DMS53 treated with DMSO at 0.1 percent for 48 hours (cell line): ENCODE measurements at regions not wholly inside any gene's neighbourhood (a gene's known extent, or its start where the extent isn't known, plus 50 kb on each side); places are given as distances from the start of the nearest gene placed in this dataset.
"Not testable (repeated sequence)": the region's sequence is repeated elsewhere in the genome, so short reads cannot be mapped to it uniquely, and the experiment has no call there.

ENCODE experiments used
- DNase-seq: peaks from one replicate; lab custom pipeline; 2025; ENCODE audit not compliant: unreplicated experiment; lab: John Stamatoyannopoulos, UW

DNA sequence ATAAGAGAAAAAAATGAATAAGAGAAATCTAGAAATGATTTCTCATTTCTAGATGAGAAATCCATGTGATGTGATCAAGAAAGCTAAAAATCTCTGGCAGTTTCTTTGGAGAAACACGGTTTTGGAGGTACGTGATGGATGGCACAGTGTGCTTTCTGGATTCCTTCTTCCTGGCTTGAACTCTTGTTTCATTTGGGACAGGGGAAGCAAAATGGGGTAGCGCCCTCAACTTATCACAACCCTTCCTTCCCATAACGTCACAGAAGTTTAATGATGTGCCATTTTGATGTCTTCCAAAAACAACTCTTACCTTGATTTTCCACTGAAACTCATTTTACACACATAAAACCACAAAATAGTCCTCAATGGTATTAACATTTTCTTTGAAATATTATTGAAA, 1037.3 kb downstream of the ROBO2 start:
- DNase-seq, result no peak

GRCh38 chr3:78077842-78078241, 1037.9 kb downstream of the ROBO2 start:
- no peak for DNase-seq

DNA sequence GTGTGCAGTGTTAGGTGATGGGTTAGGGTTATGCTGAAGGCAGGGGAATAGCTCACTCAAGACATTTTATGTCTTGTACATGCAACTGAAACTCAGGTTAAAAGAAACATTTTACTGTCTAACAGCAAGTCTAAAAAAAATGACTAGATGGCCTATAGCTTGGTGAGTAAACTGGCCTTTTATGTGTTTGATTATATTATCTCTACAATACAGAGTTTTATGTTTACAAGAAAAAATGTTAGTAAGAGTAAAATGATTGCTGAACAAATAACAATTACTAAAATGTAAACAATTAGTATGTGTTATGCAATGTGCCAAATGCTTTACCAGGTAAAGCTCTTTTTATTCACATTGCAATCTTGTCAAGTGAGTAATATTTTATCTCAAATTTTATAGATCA, 1039.6 kb downstream of the ROBO2 start:
- no peak for DNase-seq

DNA sequence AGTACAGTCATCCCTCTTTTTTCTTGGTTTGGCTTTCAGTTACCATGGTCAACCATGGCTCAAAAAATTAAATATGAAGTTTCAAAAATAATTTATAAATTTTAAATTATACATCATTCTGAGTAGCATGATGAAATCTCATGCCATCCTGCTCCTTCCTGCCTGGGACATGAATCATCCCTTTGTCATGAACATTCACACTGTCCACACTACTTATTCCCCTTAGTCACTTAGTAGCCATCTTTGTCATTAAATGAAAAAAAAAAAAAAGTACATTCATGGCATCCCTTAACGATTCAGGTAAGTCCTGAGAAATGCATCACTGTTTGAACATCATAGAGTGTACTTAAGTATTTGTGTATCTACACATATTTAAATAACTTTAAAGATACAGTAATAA, 1046.3 kb downstream of the ROBO2 start:
- DNase-seq, result no peak

GRCh38 chr3:78087134-78087533, 1047.2 kb downstream of the ROBO2 start:
- DNase-seq, result no peak

DNA sequence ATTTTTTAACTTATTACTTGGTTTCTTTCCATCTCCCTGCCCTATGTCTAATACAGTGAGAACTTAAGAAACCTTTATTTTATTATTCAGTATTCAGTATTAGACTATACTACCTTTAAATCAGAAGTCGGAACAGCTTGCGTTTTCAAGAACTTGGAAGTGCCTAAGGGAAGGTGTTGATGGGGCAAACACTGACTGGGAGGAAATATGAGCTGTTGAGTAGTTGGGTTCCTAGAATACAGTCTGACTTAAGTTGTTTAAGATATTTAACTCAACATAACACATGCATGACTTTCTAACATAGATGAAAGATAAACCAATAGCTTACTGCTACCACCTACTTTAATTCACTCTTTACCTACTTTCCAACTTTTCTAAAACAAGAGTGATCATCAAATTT, 1048.1 kb downstream of the ROBO2 start:
- no peak for DNase-seq

GRCh38 chr3:78090382-78090781, 1050.5 kb downstream of the ROBO2 start:
- no peak for DNase-seq

- no peak for DNase-seq
These were observed 1051.7 kb downstream of the ROBO2 start for GRCh38 chr3:78091478-78092119.

DNA sequence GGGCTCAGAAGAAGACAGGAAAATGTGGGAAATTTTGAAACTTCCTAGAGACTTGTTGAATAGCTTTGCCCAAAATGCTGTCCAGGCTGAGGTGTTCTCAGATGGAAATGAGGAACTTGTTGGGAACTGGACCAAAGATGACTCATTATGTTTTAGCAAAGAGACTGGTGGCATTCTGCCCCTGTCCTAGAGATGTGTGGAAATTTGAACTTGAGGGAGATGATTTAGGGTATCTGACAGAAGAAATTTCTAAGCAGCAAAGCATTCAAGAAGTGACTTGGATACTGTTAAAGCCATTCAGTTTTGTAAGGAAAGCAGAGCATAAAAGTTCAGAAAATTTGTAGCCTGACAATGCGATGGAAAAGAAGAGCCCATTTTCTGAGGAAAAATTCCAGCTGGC, 1052.7 kb downstream of the ROBO2 start:
- DNase-seq, result not testable (repeated sequence)

GRCh38 chr3:78096488-78097255, 1056.8 kb downstream of the ROBO2 start:
- no peak for DNase-seq

GRCh38 chr3:78098367-78098766, 1058.5 kb downstream of the ROBO2 start:
- DNase-seq, result no peak

GRCh38 chr3:78101384-78101783, 1061.5 kb downstream of the ROBO2 start:
- DNase-seq, result no peak

DNA sequence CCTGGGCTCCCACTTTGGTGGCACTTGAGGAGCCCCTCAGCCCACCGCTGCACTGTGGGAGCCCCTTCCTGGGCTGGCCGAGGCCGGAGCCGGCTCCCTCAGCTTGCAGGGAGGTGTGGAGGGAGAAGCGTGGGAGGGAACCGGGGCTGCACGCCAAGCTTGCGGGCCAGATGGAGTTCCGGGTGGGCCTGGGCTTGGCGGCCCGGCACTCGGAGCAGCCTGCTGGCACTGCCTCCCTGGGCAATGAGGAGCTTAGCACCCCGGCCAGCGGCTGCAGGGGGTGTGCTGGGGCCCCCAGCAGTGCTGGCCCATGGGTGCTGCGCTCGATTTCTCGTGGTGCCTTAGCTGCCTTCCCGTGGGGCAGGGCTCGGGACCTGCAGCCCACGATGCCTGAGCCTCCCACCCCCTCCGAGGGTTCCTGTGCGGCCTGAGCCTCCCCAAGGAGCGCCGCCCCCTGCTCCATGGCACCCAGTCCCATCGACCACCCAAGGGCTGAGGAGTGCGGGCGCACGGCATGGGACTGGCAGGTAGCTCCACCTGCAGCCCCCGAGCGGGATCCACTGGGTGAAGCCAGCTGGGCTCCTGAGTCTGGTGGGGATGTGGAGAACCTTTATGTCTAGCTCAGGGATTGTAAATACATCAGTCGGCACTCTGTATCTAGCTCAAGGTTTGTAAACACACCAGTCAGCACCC, 1068.5 kb downstream of the ROBO2 start:
- DNase-seq, result not testable (repeated sequence)

DNA sequence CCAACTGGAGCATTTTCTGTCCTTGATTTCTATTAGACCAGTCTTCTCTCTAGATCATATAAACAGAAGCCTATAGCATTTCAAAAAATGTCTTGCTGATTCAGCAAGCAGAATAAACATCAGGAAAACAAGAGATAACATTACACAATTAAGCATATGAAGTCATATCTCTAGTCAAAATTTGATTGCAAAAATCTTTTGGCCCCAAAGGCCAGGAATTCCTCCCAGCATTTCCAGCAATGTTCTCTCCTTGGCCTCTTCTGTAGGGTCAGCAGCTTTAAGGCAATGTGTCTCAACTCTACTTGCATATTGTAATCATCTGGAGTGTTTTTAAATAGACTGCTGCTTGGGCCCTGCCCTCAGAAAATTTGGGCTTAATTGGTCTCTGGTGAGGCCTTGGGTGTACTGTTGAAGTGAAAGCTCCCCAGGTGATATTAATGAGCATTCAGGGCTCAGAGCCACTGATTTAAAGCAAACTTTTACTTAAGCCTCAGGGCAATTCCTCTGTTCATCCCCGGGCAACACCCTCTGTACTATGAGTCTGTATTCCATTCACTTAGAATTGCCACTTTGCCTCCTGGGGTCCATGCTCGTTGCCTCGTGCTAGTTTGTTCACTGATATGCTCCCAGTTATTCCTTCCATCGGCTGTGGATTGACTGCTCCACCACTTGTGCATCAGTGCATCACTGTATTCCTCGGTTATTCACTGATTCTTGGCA, 1072.6 kb downstream of the ROBO2 start:
- DNase-seq, result no peak

DNA sequence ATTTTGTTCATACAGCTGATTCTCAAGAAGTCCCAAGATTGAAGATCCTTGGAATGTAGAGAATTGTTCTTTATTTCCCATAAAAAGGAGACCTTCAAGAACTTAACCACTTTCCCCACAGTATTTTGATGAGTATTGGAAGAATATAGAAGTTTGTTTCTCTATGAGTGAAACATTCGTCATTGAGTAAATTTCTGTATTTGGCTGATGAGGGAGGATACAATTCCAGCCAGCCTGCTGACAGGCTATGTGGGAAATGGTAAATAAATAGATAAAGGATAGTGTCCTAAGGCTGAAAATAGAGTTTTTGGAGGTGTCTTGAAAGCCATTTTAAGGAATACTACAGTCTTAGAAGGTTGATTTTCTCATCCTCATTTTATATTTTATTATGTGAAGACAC, 1076.1 kb downstream of the ROBO2 start:
- DNase-seq, result no peak

DNA sequence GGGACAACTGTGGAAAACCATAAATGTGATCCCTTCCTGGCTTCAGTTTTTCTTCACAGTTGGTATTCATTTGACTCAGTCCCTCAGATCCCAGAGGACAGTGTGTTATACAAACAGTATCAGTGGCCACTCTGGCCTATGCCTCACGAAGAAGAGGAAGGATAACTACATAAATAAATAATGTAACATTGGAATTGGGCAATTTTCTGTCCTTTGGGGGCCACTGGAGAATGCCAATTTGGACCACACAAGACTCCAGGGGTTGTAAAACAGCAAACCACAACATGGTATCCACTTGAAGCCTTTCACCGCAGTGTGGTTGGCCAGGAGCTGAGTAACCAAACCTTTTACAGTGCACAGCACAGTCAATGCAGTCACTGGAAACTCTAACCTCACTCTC, 1077.0 kb downstream of the ROBO2 start:
- no peak for DNase-seq

GRCh38 chr3:78123058-78123457, 1083.2 kb downstream of the ROBO2 start:
- no peak for DNase-seq

DNA sequence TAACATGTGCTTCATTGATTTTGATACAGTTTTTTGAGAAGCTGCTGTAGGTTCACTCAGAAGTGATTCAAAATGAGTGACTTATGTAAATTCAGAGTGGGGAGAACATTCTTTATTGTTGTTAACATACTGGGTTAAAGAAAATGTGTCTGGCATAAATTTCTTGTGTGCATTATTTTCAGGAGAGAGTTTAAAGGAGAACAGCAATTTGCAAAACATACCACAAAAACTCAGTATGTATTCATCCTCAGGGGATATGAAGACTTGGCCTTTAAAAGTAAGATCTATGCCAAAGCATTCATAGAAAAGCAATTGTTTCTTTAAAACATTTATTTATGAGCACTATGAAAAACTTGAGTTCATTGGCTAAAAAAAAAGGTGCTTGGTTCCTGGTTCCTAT, 1089.8 kb downstream of the ROBO2 start:
- DNase-seq, result no peak

GRCh38 chr3:78130741-78131290, 1090.9 kb downstream of the ROBO2 start:
- no peak for DNase-seq

DNA sequence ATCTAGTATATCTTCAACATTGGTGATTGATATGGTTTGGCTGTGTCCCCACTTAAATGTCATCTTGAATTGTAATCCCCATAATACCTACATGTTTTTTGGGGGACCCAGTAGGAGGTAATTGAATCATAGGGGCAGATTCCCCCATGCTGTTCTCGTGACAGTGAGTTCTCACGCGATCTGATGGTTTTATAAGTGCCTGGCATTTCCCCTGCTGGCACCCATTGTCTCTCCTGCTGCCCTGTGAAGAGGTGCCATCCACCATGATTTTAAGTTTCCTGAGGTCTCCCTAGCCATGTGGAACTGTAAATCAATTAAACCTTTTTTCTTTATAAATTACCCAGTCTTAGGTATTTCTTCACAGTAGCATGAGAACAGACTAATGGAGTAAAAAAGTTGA, 1094.6 kb downstream of the ROBO2 start:
- DNase-seq, result no peak

GRCh38 chr3:78139166-78139565, 1099.3 kb downstream of the ROBO2 start:
- no peak for DNase-seq
